ENCODE measurements at regions not wholly inside any gene's neighbourhood (a gene's known extent, or its start where the extent isn't known, plus 50 kb on each side); places are given as distances from the start of the nearest gene placed in this dataset.

- no peak for TF ChIP-seq YY1 (IDR thresholded peaks at IDR 0.05; ENCODE audit: low read depth, low read length)
These were observed 52.1 kb upstream of the TNRC6C start (continued) for GRCh38 chr17:77906377-77906871.
